ENCODE measurements at regions not wholly inside any gene's neighbourhood (a gene's known extent, or its start where the extent isn't known, plus 50 kb on each side); places are given as distances from the start of the nearest gene placed in this dataset.

DNA sequence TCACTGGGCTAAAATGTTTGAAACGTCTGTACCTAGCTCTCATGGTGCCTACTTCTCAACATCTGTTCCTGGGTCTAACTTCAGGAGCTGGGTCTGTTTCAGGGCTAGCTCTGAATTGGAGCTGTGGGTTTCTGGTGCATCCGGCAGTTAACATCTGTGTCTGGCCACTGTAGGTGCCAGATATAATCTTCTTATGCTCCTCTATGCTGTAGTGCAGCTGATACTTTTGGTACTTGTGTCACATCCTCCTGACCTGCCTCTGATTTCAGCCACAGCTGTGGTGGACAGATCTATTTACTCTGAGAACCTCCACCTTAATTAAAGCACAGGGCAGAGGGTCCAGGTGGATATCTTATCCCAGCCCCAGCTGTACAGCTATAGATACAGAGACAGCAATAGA lies 496.5 kb upstream of the CDH11 start:
- TF ChIP-seq, protein P1, sequence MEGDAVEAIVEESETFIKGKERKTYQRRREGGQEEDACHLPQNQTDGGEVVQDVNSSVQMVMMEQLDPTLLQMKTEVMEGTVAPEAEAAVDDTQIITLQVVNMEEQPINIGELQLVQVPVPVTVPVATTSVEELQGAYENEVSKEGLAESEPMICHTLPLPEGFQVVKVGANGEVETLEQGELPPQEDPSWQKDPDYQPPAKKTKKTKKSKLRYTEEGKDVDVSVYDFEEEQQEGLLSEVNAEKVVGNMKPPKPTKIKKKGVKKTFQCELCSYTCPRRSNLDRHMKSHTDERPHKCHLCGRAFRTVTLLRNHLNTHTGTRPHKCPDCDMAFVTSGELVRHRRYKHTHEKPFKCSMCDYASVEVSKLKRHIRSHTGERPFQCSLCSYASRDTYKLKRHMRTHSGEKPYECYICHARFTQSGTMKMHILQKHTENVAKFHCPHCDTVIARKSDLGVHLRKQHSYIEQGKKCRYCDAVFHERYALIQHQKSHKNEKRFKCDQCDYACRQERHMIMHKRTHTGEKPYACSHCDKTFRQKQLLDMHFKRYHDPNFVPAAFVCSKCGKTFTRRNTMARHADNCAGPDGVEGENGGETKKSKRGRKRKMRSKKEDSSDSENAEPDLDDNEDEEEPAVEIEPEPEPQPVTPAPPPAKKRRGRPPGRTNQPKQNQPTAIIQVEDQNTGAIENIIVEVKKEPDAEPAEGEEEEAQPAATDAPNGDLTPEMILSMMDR (IDR thresholded peaks at IDR 0.05) = no peak
- no peak for TF ChIP-seq EZH2 (IDR thresholded peaks at IDR 0.05; ENCODE audit: borderline replicate concordance, insufficient read depth, low read depth, low read length, poor library complexity, severe bottlenecking)
